H9 (cell line): ENCODE measurements at regions not wholly inside any gene's neighbourhood (a gene's known extent, or its start where the extent isn't known, plus 50 kb on each side); places are given as distances from the start of the nearest gene placed in this dataset.

ENCODE experiments used
- DNase-seq: peaks from one replicate; pipeline ENCODE4 v3.0.0-alpha.2; 2017
- H2AFZ ChIP-seq: one replicate; pipeline ENCODE4 v1.6.1; 2013; ENCODE audit warnings: mild to moderate bottlenecking, low read length, control low read depth, moderate library complexity
- H2AK5ac ChIP-seq: 2 replicates; pipeline ENCODE4 v1.6.1; 2013; ENCODE audit warnings: low read length, control low read depth, mixed read lengths; ENCODE audit not compliant: insufficient read length
- H2BK120ac ChIP-seq: one replicate; pipeline ENCODE4 v1.6.1; 2013; ENCODE audit warnings: low read depth, mild to moderate bottlenecking, low read length, control low read depth, inconsistent platforms; ENCODE audit not compliant: poor library complexity, severe bottlenecking
- H2BK12ac ChIP-seq: 2 replicates; pipeline ENCODE4 v1.6.1; 2013; ENCODE audit warnings: low read length, control low read depth, mixed read lengths, low read depth; ENCODE audit not compliant: insufficient read length
- H2BK15ac ChIP-seq: 2 replicates; pipeline ENCODE4 v1.6.1; 2013; ENCODE audit warnings: low read depth, low read length, control low read depth
- H2BK20ac ChIP-seq: one replicate; pipeline ENCODE4 v1.6.1; 2013; ENCODE audit warnings: low read depth, mild to moderate bottlenecking, low read length, control low read depth, inconsistent platforms; ENCODE audit not compliant: poor library complexity, severe bottlenecking
- H2BK5ac ChIP-seq: 2 replicates; pipeline ENCODE4 v1.6.1; 2013; ENCODE audit warnings: low read length, control low read depth, mixed read lengths; ENCODE audit not compliant: insufficient read length
- H3K14ac ChIP-seq: 2 replicates; pipeline ENCODE4 v1.6.1; 2013; ENCODE audit warnings: low read length, control low read depth; ENCODE audit not compliant: insufficient read depth
- H3K18ac ChIP-seq: 2 replicates; pipeline ENCODE4 v1.6.1; 2013; ENCODE audit warnings: low read depth, mild to moderate bottlenecking, mixed read lengths, low read length, control low read depth; ENCODE audit not compliant: insufficient read length
- H3K23ac ChIP-seq: 2 replicates; pipeline ENCODE4 v1.6.1; 2013; ENCODE audit warnings: low read length, control low read depth, mixed read lengths, low read depth; ENCODE audit not compliant: insufficient read length
- H3K23me2 ChIP-seq: 2 replicates; pipeline ENCODE4 v1.6.1; 2013; ENCODE audit warnings: low read depth, mild to moderate bottlenecking, mixed read lengths, low read length, control low read depth; ENCODE audit not compliant: insufficient read length, poor library complexity, severe bottlenecking
- H3K27ac ChIP-seq: 2 replicates; pipeline ENCODE4 v1.5.1; 2013; ENCODE audit warnings: low read length, control low read depth, mixed read lengths, low read depth; ENCODE audit not compliant: insufficient read length
- H3K27me3 ChIP-seq: 2 replicates; pipeline ENCODE4 v1.6.1; 2013; ENCODE audit warnings: low read length, control low read depth, inconsistent platforms; ENCODE audit not compliant: insufficient read depth
- H3K4ac ChIP-seq: 2 replicates; pipeline ENCODE4 v1.6.1; 2013; ENCODE audit warnings: low read depth, mild to moderate bottlenecking, control low read depth, inconsistent platforms, low read length, moderate library complexity
- H3K4me1 ChIP-seq: 2 replicates; pipeline ENCODE4 v1.6.1; 2013; ENCODE audit warnings: low read length, control low read depth, inconsistent platforms; ENCODE audit not compliant: insufficient read depth
- H3K4me2 ChIP-seq: 2 replicates; pipeline ENCODE4 v1.6.1; 2013; ENCODE audit warnings: low read length, control low read depth, mixed read lengths; ENCODE audit not compliant: insufficient read length, insufficient read depth
- H3K56ac ChIP-seq: 2 replicates; pipeline ENCODE4 v1.6.1; 2013; ENCODE audit warnings: low read depth, mild to moderate bottlenecking, mixed read lengths, low read length, control low read depth; ENCODE audit not compliant: insufficient read length
- H3K79me1 ChIP-seq: 2 replicates; pipeline ENCODE4 v1.6.1; 2013; ENCODE audit warnings: low read depth, mild to moderate bottlenecking, moderate library complexity, low read length, control low read depth, inconsistent platforms; ENCODE audit not compliant: insufficient read depth, poor library complexity, severe bottlenecking
- H3K79me2 ChIP-seq: 2 replicates; pipeline ENCODE4 v1.6.1; 2013; ENCODE audit warnings: low read length, control low read depth, inconsistent platforms; ENCODE audit not compliant: insufficient read depth
- H3K9ac ChIP-seq: 2 replicates; pipeline ENCODE4 v1.6.1; 2013; ENCODE audit warnings: low read length, control low read depth, mixed read lengths; ENCODE audit not compliant: insufficient read length; ENCODE audit errors: extremely low read depth
- H3K9me3 ChIP-seq: one replicate; pipeline ENCODE4 v1.6.1; 2013; ENCODE audit warnings: low read depth, low read length, inconsistent platforms; ENCODE audit not compliant: control insufficient read depth
- H3T11ph ChIP-seq: one replicate; pipeline ENCODE4 v1.6.1; 2013; ENCODE audit warnings: mild to moderate bottlenecking, low read length, control low read depth, inconsistent platforms
- H4K20me1 ChIP-seq: one replicate; pipeline ENCODE4 v1.6.1; 2013; ENCODE audit not compliant: control insufficient read depth, insufficient read length, insufficient read depth
- H4K5ac ChIP-seq: 2 replicates; pipeline ENCODE4 v1.6.1; 2013; ENCODE audit warnings: low read depth, mild to moderate bottlenecking, mixed read lengths, low read length, control low read depth; ENCODE audit not compliant: insufficient read length
- H4K8ac ChIP-seq: replicated peaks from 2 replicates; pipeline ENCODE4 v1.6.1; 2013; ENCODE audit warnings: low read length, control low read depth, mixed read lengths, low read depth; ENCODE audit not compliant: insufficient read length
- H4K91ac ChIP-seq: 2 replicates; pipeline ENCODE4 v1.6.1; 2013; ENCODE audit warnings: low read depth, mild to moderate bottlenecking, moderate library complexity, mixed read lengths, low read length, control low read depth; ENCODE audit not compliant: insufficient read length
- H3K27ac Mint-ChIP-seq, 3 experiments: 2 replicates in 2 of 3; 3 replicates in 1 of 3; pipeline ENCODE4 v1.8.0; 2020 to 2021; ENCODE audit warnings: mixed read lengths in 3 of 3, mild to moderate bottlenecking in 1 of 3, moderate library complexity in 1 of 3
- H3K27me3 Mint-ChIP-seq: 2 replicates; pipeline ENCODE4 v1.8.0; 2021; ENCODE audit warnings: low read depth, mild to moderate bottlenecking, moderate library complexity, mixed read lengths
- H3K36me3 Mint-ChIP-seq, 3 experiments: 2 replicates in 2 of 3; 3 replicates in 1 of 3; pipeline ENCODE4 v1.8.0; 2020 to 2021; ENCODE audit warnings: low read depth in 3 of 3, mixed read lengths in 3 of 3; ENCODE audit not compliant: insufficient read depth in 1 of 3
- H3K4me1 Mint-ChIP-seq, 2 experiments: 2 replicates each; pipeline ENCODE4 v1.8.0; 2020; ENCODE audit warnings: mixed read lengths in 2 of 2
- H3K4me3 Mint-ChIP-seq, 2 experiments: 2 replicates in 1 of 2; 3 replicates in 1 of 2; pipeline ENCODE4 v1.8.0; 2020 to 2021; ENCODE audit warnings: mild to moderate bottlenecking in 2 of 2, mixed read lengths in 2 of 2, moderate library complexity in 1 of 2
- H3K9me3 Mint-ChIP-seq, 2 experiments: 2 replicates in 1 of 2; 3 replicates in 1 of 2; pipeline ENCODE4 v1.8.0; 2020; ENCODE audit warnings: mild to moderate bottlenecking in 2 of 2, mixed read lengths in 2 of 2, moderate library complexity in 1 of 2
- CTCF ChIP-seq: fragments of 200-600 bp; sonication (generic); conservative IDR thresholded peaks from 3 replicates; pipeline ENCODE4 v1.8.0; 2021; ENCODE audit warnings: antibody characterized with exemption, mild to moderate bottlenecking
- WGBS: extraction: QIAGEN DNeasy Blood & Tissue Kit; methylation state at CpG from one replicate; pipeline ENCODE4 v1.1.7; 2013; ENCODE audit warnings: missing lambda C conversion rate, low lambda C conversion rate, mixed read lengths; ENCODE audit not compliant: insufficient read length; ENCODE audit errors: extremely low coverage; 5-methylcytosine and 5-hydroxymethylcytosine counted together

GRCh38 chr4:12036450-12036849 is 607.8 kb upstream of the HS3ST1 start:
- H3K9me3 ChIP-seq: peaks cover 15% of the 10 kb centered on the region
- no peaks in the 10 kb centered on the region for H3K79me1 ChIP-seq
- no peak overlapping the region for H3K9ac ChIP-seq
- H3K4me3 Mint-ChIP-seq: no peak overlapping the region
- H3K4me1 Mint-ChIP-seq: no peaks in the 10 kb centered on the region
- H3K4ac ChIP-seq: no peak overlapping the region
- H3K36me3 Mint-ChIP-seq: peaks cover 24 to 35% (median 28%) of the 10 kb centered on the region in 3 experiments
- H2BK20ac ChIP-seq: no peak overlapping the region
- H2AFZ ChIP-seq: no peak overlapping the region
- H3K27ac ChIP-seq: no peak overlapping the region
- H2BK120ac ChIP-seq: no peak overlapping the region
- no peak overlapping the region for H2BK12ac ChIP-seq
- no peak overlapping the region for H3T11ph ChIP-seq
- H3K23me2 ChIP-seq: no peaks in the 10 kb centered on the region
- no peaks in the 10 kb centered on the region for H3K79me2 ChIP-seq
- H3K27me3 Mint-ChIP-seq: no peaks in the 10 kb centered on the region
- no CpG with 5 or more reads among the region's 3 CpGs for WGBS
- no peaks in the 10 kb centered on the region for H3K4me1 ChIP-seq
- H3K56ac ChIP-seq: no peak overlapping the region
- H4K5ac ChIP-seq: no peak overlapping the region
- no peak overlapping the region for H3K23ac ChIP-seq
- H4K91ac ChIP-seq: no peak overlapping the region
- no peaks in the 10 kb centered on the region for H3K27me3 ChIP-seq
- H2BK5ac ChIP-seq: no peak overlapping the region
- H3K4me2 ChIP-seq: no peak overlapping the region
- H3K18ac ChIP-seq: no peak overlapping the region
- no peak for TF ChIP-seq CTCF
- H4K8ac ChIP-seq: no peak overlapping the region
- peaks cover 28 to 34% of the 10 kb centered on the region in 2 experiments for H3K9me3 Mint-ChIP-seq
- no peaks in the 10 kb centered on the region for H4K20me1 ChIP-seq
- H2AK5ac ChIP-seq: no peak overlapping the region
- H3K27ac Mint-ChIP-seq: no peak overlapping the region
- H3K14ac ChIP-seq: no peak overlapping the region
- H2BK15ac ChIP-seq: no peak overlapping the region
- DNase-seq: no peak
